HG02943 (cell line): ENCODE measurements at regions not wholly inside any gene's neighbourhood (a gene's known extent, or its start where the extent isn't known, plus 50 kb on each side); places are given as distances from the start of the nearest gene placed in this dataset.
"Not testable (repeated sequence)": the region's sequence is repeated elsewhere in the genome, so short reads cannot be mapped to it uniquely, and the experiment has no call there.

ENCODE experiments used
- ATAC-seq: cut with Tn5 transposase; IDR thresholded peaks from one replicate; pipeline ENCODE4 v1.9.1; 2021; ENCODE audit warnings: mild to moderate bottlenecking, low read depth, moderate library complexity; ENCODE audit not compliant: unreplicated experiment

GRCh38 chr11:116356451-116356850 is 416.3 kb downstream of the BUD13 start:
- ATAC-seq, result no peak

- no peak for ATAC-seq
Measured at GRCh38 chr11:116355104-116355503, 417.7 kb downstream of the BUD13 start.

DNA sequence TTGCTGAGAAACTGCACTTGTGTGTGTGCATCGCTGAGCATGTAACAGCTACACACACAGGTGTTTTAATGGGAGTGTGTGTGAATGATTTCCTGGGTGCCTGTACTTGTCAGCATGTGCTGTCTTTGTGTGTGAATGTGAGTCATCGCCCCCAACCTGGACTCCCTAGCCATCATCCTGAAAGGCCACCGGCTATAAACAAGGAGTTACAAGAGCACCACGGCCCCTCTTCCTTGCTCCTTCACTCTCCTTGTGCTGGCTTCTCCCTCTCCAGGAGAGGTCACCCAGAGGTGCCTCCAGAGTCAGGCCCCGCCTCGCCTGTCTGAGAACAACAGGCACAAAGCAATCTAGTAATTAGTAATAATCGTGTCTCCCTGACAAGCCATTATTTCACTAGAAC is 419.2 kb downstream of the BUD13 start:
- no peak for ATAC-seq

DNA sequence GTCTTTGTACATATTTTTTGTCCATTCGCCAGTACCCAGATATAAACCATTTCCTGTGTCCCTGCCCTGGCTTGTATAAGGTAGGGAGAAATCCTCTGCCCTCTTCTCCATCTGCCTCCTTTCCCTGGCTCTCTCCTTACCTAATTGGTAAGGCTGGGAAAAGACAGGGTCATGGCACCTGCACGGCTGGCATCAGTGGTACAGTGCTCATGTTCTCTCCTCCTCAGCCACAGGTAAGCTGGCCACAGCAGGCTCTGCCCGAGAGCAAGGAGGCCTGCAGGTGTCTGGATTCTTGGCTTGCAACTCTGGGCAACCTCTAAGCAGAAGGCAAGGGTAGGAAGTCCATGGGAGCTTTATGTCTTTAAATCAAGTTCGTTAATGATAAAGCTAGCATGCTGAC is 419.9 kb downstream of the BUD13 start:
- ATAC-seq, result no peak

DNA sequence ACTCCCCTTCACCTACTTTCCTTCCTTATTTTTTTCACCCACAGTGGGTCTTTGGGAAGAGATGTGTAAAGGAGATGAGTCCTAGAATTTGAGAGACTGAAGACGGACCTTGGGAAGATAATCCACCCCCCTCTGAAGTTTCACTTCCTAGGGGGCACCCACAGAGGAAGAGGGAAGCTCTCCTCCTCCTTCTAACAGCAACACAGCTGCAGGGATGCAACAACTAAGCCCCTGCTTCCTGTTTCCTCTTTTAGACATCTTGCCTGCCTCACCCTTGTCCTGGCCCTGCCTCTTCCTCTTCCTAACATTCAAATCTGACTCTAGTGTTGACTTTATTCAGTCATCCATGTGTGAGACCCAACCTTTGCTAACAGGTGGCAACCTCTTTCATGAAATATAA is 424.6 kb downstream of the BUD13 start:
- no peak for ATAC-seq

DNA sequence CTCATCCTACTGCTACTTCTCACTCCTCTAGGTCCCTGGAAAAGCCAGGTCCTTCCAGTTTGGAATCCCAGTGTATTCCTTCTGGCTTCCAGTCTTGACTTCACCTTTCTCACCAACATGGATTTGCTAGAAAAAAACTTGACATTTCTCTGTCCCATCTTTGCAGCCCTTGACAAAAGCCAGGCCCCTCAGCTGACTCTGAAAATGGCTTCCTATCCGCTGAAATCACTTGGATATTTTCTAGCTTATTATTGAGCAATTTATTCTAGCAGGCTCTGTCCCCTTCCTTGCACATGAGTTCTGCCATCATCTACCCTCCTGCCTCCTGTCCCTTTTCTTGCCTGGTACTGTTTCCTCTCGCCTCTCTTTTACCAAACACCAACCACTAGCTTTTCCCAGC is 427.2 kb downstream of the BUD13 start:
- ATAC-seq, result no peak

DNA sequence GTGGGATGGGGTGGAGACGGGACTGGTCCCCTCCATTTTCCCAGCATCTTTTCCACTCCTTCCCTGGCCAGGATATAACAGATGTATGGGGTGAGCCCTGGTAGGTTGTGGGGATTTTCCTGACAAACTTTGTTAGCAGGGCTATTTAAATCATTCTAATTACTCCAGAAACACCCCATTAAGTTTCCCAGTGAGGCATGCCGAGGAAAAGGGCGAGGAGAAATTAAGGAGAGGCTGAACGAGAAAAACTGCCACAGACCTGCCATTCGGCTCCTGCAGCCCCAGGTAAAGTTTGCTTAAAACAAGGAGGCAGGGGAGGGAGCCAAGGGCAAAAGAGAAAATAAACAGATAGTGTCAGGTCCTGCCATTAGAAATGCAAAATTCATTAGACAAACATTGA is 428.2 kb downstream of the BUD13 start:
- ATAC-seq, result no peak

DNA sequence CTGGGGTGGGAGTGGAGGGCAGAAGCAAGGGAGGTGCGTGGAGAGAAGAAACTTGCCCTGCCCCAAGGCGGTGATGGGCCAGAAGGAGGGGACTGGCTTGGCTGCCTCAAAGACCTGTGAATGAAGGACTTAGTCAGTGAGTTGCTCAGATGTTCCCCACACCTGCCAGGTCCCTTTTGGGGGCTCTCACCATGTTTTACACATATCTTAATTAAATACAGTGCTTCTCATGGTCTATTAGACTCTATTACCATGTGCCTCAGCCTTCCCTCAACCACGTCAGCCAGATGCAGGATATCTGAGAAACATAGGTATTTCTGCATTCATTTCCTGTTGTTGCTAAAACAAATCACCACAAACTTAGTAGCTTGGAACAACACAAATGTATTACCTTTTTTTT is 429.5 kb downstream of the BUD13 start:
- no peak for ATAC-seq

GRCh38 chr11:116342148-116342547 is 430.6 kb downstream of the BUD13 start:
- ATAC-seq, result no peak

- no peak for ATAC-seq
Measured at GRCh38 chr11:116339306-116340098, 433.3 kb downstream of the BUD13 start.

- ATAC-seq, result not testable (repeated sequence)
Measured at GRCh38 chr11:116338500-116338899, 434.3 kb downstream of the BUD13 start.

DNA sequence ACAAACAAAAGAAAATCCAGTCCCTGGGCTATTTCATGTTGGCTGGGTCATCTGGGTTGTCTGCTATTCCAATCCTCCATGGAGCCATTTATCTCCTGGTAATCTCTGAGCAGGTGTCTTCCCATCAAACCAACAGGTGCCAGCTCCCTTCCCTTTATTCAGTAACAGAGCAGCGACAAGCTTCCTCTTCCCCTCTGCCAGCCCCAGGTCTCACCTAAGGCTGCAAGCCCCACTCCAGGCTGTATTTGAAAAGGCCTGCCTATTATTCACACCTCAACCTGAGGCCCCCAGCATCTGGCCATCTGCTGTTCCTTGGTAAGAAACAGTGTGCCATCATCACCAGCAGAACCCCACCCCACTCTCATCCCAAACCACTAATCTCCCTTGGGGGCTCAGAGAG is 436.2 kb downstream of the BUD13 start:
- no peak for ATAC-seq

GRCh38 chr11:116335891-116336290 is 436.9 kb downstream of the BUD13 start:
- ATAC-seq, result no peak

- no peak for ATAC-seq
Measured at GRCh38 chr11:116335078-116335477, 437.7 kb downstream of the BUD13 start.

DNA sequence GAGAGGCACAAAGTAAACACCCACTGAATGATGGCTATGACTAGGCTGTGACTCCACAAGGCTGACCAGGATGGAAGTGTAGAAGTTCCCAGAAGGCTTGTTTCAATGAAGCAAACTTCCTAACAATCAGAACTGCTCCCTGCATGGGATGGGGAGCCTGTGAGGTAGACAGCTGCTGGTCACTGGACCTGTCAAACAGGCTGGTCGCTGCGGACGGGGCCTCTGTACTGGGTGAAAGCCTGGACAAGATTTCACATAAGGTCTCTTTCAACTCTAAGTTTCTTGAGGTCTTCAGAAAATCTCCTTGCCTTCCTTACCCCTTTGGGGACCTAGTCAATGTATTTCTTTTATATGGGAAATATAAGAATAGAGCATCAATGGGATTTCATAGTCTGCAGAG is 438.2 kb downstream of the BUD13 start:
- ATAC-seq, result no peak

- no peak for ATAC-seq
Measured at GRCh38 chr11:116333001-116333535, 439.7 kb downstream of the BUD13 start.

DNA sequence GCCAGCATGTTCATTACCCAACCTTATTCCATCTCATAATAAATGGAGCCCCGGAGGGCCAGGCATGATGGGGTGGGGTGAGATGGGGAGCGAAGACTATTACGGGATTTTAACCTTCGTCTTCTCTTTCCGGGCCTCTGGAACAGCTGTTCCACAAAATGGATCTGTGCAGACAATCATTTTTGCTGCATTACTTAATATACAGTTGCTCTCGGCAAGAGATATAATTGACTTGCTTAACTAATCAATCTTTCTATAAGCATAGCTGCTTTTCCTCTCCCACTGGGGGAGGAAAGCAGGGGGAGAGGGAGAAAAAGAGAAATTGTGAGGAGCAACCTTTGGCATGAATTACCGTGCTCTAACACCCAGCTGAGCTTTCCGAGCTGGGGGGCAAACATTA is 440.4 kb downstream of the BUD13 start:
- no peak for ATAC-seq

GRCh38 chr11:116331381-116331780 is 441.4 kb downstream of the BUD13 start:
- ATAC-seq, result no peak

DNA sequence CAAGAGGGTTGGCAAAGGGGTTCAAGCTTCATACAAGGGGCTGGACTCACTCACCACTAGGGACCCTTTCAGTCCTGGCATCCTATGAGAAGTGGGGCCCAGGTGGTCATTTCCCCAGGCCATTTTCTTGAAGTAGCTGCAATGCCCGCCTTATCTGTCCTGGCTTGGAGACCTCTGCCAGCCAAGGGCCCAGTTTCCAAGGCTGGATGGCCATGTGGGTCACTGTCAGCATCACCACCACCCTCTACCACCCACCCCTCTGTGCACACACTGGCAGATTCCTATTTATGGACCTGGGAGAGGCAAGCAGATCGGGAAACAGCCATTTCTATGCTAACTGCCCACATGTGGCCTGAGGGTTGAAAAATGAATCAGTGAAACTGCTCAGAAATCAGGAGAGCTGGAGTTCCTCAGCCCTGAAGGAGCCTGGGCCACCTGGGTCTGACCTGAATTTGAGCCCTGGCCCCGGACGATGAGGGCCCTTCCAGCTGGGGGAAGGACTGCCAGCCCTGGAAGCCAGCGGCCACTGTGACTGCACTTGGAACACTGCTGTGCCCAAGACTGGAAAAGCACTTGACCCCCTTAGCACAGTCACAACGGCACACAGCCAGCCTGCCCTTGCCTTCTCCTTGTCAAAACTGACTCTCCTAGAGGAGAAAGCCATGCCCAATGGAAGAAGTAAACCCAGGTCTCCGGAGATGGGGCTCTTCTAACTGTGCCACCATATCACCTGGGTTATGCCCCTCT is 442.2 kb downstream of the BUD13 start:
- ATAC-seq, result no peak

- ATAC-seq, result no peak
Measured at GRCh38 chr11:116329354-116330090, 443.3 kb downstream of the BUD13 start.

GRCh38 chr11:116328851-116329250 is 443.9 kb downstream of the BUD13 start:
- ATAC-seq, result no peak
